Bronchial epithelial cell (primary cell): ENCODE measurements at regions not wholly inside any gene's neighbourhood (a gene's known extent, or its start where the extent isn't known, plus 50 kb on each side); places are given as distances from the start of the nearest gene placed in this dataset.

ENCODE experiments used
- DNase-seq: peaks from one replicate; pipeline ENCODE4 v3.0.0-alpha.2; 2010; ENCODE audit warnings: low read depth
- FAIRE-seq: peaks from 2 replicates; lab custom pipeline; 2011; peaks lifted over from hg19 to GRCh38; lab: Jason Lieb, UNC
- H3K27me3 ChIP-seq: 2 replicates; pipeline ENCODE4 v1.5.1; 2011; ENCODE audit warnings: low read length; ENCODE audit not compliant: control insufficient read depth, insufficient read depth
- H3K36me3 ChIP-seq: 2 replicates; pipeline ENCODE4 v1.5.1; 2011; ENCODE audit warnings: low read length; ENCODE audit not compliant: control insufficient read depth, insufficient read depth
- H3K4me3 ChIP-seq: 2 replicates; pipeline ENCODE4 v1.5.1; 2011; ENCODE audit warnings: mild to moderate bottlenecking, low read depth, low read length, control low read depth
- CTCF ChIP-seq: IDR thresholded peaks from 2 replicates; pipeline ENCODE4 v1.5.1; 2011; ENCODE audit warnings: mild to moderate bottlenecking, moderate library complexity, low read length, control low read depth, inconsistent platforms; ENCODE audit not compliant: insufficient read depth, severe bottlenecking

- Histone ChIP-seq H3K27me3 (no peaks in the 10 kb centered on the region), H3K4me3 (no peak overlapping the region), H3K36me3 (no peaks in the 10 kb centered on the region)
- DNase-seq (peak; percentile 83), FAIRE-seq (no peak)
- TF ChIP-seq CTCF = no peak
Observed at GRCh38 chr11:35082321-35083180, 56.4 kb upstream of the CD44 start.

DNA sequence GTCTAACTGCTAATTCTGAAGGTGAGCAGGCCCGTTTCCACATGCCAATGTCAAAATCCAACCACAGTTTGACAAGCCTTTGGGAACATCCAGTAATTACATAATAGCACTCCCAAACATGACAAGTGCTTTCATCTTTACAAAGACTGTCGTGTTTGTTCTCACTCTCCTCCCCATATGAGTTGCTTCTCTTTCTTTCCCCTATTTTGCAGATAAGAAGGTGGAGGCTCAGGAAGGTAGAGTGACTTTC is 55.9 kb upstream of the CD44 start:
- Histone ChIP-seq H3K27me3 (no peaks in the 10 kb centered on the region), H3K4me3 (no peak overlapping the region), H3K36me3 (no peaks in the 10 kb centered on the region)
- DNase-seq = no peak
- TF ChIP-seq CTCF = no peak
- no peak for FAIRE-seq

DNA sequence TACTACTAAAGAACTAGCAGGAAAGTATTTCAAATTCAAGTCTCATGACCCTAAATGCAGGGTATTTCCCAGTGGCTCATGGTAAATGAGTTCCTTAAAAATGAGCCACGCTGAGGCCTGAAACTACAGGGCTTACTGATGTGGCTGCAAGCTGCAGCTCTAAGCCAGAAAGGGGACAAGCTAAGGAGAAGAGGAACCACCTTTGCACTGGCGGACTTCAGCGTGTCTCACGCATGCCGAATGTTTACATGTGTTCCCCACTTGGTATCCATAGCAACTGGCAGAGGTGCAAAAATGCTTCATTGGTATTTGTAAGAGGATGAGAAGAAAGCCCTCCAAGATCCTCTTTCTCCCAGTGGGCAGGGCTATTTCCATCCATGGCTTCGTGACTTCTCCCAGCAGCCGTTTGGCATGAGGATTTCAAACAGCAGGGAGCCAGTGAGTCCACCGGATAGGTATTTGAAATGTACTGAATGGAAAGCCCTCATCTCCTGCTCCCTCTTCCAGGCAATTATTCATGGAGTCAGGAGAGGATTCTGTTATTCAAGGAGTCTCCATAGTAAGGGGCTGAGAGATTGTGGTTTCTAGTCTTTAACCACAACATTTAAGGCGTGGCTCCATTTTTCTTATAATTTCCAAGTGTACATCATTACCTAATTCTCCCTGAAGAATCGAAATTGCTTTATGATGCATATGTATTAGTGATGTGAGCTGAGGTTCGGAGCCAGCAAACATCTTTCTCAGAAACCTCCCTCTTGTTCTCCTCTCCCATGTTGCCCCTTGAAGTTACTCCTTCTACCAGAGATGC is 55.3 kb upstream of the CD44 start:
- H3K36me3 ChIP-seq = no peaks in the 10 kb centered on the region
- no peak overlapping the region for H3K4me3 ChIP-seq
- FAIRE-seq (no peak), DNase-seq (peak; percentile 78)
- no peaks in the 10 kb centered on the region for H3K27me3 ChIP-seq
- no peak for TF ChIP-seq CTCF

- Histone ChIP-seq H3K36me3 (no peaks in the 10 kb centered on the region), H3K4me3 (no peak overlapping the region), H3K27me3 (no peaks in the 10 kb centered on the region)
- no peak for FAIRE-seq
- no peak for DNase-seq
- no peak for TF ChIP-seq CTCF
Observed at GRCh38 chr11:35084817-35085440, 54.0 kb upstream of the CD44 start.

DNA sequence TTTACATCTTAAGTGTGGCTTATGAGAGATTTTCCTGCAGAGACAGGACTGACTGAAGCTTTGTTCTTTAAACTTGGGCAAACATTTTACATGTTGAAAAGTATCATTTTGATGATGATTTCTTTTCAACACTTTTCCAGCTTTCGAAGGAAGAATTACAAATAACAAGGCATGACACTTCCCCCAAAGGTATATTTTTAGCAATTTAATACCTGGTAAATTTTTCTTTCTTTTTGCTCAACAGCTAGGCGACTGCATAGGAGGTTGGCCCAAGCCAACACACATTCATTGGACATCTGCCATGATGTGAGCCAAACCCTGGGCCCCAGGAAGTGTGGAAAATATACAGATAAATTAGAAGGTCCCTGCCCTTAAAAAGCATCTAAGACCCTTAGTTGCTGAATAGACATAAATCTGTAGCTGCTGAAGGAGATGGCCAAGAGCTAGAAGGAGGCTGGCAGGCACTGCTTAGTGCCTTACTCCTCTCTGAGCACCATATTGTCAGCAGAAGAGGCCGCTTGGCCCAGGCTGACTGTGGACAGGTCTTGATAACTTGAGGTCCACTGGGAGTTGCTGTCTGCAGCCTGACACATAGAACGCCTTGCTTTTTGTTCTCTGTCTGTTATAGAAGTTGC is 53.3 kb upstream of the CD44 start:
- H3K4me3 ChIP-seq = no peak overlapping the region
- no peaks in the 10 kb centered on the region for H3K27me3 ChIP-seq
- no peaks in the 10 kb centered on the region for H3K36me3 ChIP-seq
- no peak for TF ChIP-seq CTCF
- FAIRE-seq (no peak), DNase-seq (no peak)
